ENCODE measurements at regions not wholly inside any gene's neighbourhood (a gene's known extent, or its start where the extent isn't known, plus 50 kb on each side); places are given as distances from the start of the nearest gene placed in this dataset.

DNA sequence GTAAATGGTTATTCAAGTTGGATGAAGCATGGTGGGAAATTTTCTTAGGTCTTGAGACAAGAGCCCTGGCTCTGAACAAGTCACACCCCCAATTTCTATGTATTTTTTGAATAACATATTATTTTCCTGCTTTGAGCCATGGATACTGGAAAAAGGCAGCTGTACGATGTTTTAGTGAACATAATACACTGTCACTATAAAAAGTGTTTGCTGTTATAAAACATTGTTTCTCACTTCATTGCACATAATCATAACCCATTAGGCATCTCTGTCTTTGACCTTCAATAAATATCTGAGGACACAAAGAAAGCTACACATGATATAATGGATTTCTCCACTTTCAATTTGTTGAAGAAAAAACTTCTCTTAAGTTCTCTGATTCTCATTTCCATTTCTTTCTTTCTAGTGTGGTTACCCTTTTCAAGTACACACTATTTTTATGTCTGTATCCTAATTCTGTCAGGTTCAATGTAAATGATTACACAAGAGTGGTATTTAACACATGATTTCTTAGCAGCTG is 283.9 kb upstream of the SP8 start (continued):
- TF ChIP-seq ATF3 (IDR thresholded peaks at IDR 0.05; ENCODE audit: borderline replicate concordance, extremely low read depth, low read depth, low read length) (no peak), SREBF2 (IDR thresholded peaks at IDR 0.05; ENCODE audit: low read length) (no peak)

- Histone ChIP-seq H3K79me2 (ENCODE audit: control insufficient read depth, insufficient read depth, low read length) (no peaks in the 10 kb centered on the region), H3K4me1 (ENCODE audit: control insufficient read depth, insufficient read depth, low read length) (no peaks in the 10 kb centered on the region), H2AFZ (ENCODE audit: control insufficient read depth, low read depth, low read length) (no peak overlapping the region), H3K27ac (ENCODE audit: control insufficient read depth, insufficient read depth) (no peak overlapping the region), H3K4me3 (no peak overlapping the region), H3K27me3 (replicated peaks in 1 of 2; ENCODE audit: control insufficient read depth in 2 of 2, insufficient read depth in 2 of 2, low read length in 1 of 2) (no peaks in the 10 kb centered on the region), H3K36me3 (ENCODE audit: control insufficient read depth in 2 of 2, insufficient read depth in 2 of 2, low read length in 1 of 2) (no peaks in the 10 kb centered on the region), H4K20me1 (ENCODE audit: control insufficient read depth, insufficient read depth) (no peaks in the 10 kb centered on the region), H3K4me2 (ENCODE audit: control insufficient read depth, insufficient read depth) (no peak overlapping the region), H3K9me3 (replicated peaks; ENCODE audit: control insufficient read depth, insufficient read depth, low read length) (no peaks in the 10 kb centered on the region), H3K9ac (ENCODE audit: control insufficient read depth, insufficient read depth, low read length) (no peak overlapping the region)
- DNase-seq (ENCODE audit: low read depth, low spot score): no peak
- no peak for FAIRE-seq
- BruUV-seq (replicated peaks): no TSS peak
- ATAC-seq: peak; percentile 48
- CTCF ChIA-PET: no interaction called here
- intact Hi-C loops (cut with micrococcal nuclease; ENCODE audit: unreplicated experiment): no loop called here
- TF ChIP-seq MTA2 (IDR thresholded peaks at IDR 0.05; ENCODE audit: low read depth) (no peak), EZH2 (IDR thresholded peaks at IDR 0.05; ENCODE audit: borderline replicate concordance, control insufficient read depth, low read depth, low read length) (no peak), ZBED1 (IDR thresholded peaks at IDR 0.05; ENCODE audit: borderline replicate concordance) (no peak), NR2F1 (conservative IDR thresholded peaks at IDR 0.05) (peak; percentile 50), GATAD2B (conservative IDR thresholded peaks at IDR 0.05; ENCODE audit: low read depth) (no peak), CBX3 (IDR thresholded peaks at IDR 0.05; ENCODE audit: borderline replicate concordance, low read depth) (no peak)
- TF ChIP-seq, protein P1, sequence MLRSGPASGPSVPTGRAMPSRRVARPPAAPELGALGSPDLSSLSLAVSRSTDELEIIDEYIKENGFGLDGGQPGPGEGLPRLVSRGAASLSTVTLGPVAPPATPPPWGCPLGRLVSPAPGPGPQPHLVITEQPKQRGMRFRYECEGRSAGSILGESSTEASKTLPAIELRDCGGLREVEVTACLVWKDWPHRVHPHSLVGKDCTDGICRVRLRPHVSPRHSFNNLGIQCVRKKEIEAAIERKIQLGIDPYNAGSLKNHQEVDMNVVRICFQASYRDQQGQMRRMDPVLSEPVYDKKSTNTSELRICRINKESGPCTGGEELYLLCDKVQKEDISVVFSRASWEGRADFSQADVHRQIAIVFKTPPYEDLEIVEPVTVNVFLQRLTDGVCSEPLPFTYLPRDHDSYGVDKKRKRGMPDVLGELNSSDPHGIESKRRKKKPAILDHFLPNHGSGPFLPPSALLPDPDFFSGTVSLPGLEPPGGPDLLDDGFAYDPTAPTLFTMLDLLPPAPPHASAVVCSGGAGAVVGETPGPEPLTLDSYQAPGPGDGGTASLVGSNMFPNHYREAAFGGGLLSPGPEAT (IDR thresholded peaks at IDR 0.05; ENCODE audit: low read depth): no peak
- TF ChIP-seq, protein P2, sequence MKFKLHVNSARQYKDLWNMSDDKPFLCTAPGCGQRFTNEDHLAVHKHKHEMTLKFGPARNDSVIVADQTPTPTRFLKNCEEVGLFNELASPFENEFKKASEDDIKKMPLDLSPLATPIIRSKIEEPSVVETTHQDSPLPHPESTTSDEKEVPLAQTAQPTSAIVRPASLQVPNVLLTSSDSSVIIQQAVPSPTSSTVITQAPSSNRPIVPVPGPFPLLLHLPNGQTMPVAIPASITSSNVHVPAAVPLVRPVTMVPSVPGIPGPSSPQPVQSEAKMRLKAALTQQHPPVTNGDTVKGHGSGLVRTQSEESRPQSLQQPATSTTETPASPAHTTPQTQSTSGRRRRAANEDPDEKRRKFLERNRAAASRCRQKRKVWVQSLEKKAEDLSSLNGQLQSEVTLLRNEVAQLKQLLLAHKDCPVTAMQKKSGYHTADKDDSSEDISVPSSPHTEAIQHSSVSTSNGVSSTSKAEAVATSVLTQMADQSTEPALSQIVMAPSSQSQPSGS (IDR thresholded peaks at IDR 0.05; ENCODE audit: low read length): no peak
- RAD21 ChIA-PET (ENCODE audit: unreplicated experiment): no interaction called here
- WGBS (ENCODE audit: insufficient coverage, insufficient replicate concordance, low lambda C conversion rate, missing lambda C conversion rate): 31% methylated on average over 3 of the region's 3 CpGs
- POLR2A ChIA-PET: interaction anchor here (0.6 kb wide), 1 partner anchor 291 kb away, joined by 3 read pairs; no protein-coding TSS in a partner anchor
- in situ Hi-C loops (cut with MboI): no loop called here
- SMC1A ChIA-PET (ENCODE audit: uncharacterized antibody, unreplicated experiment): interaction anchor here (0.6 to 0.7 kb wide), 2 partner anchors 27 to 515 kb away, joined by 3 read pairs; no protein-coding TSS in a partner anchor
Measured at GRCh38 chr7:21071561-21072501, 285.1 kb upstream of the SP8 start.
